Breast epithelium (tissue), 4 donors: ENCODE measurements at regions not wholly inside any gene's neighbourhood (a gene's known extent, or its start where the extent isn't known, plus 50 kb on each side); places are given as distances from the start of the nearest gene placed in this dataset.

Experiments
- DNase-seq, 2 donors: peaks; one replicate each; pipeline ENCODE4 v3.0.0-alpha.2; 2019; ENCODE audit warnings: low spot score in 2 of 2
- H3K27ac ChIP-seq, 2 donors: fragments of 200-600 bp; sonication (generic) in 1 of 2; one replicate each; pipeline ENCODE4 v1.5.1; 2016 to 2019; ENCODE audit warnings: mild to moderate bottlenecking in 1 of 2
- H3K27me3 ChIP-seq, 2 donors: fragments of 200-600 bp; sonication (generic) in 1 of 2; one replicate each; pipeline versions ENCODE4 v1.5.1 to v1.6.0; 2017 to 2019; ENCODE audit warnings: control low read depth in 1 of 2, mild to moderate bottlenecking in 1 of 2
- H3K36me3 ChIP-seq: fragments of 200-600 bp; one replicate; pipeline ENCODE4 v1.5.1; 2019
- H3K4me1 ChIP-seq, 2 donors: fragments of 200-600 bp; sonication (generic); one replicate each; pipeline ENCODE4 v1.5.1; 2016 to 2019; ENCODE audit warnings: control low read depth in 1 of 2
- H3K4me3 ChIP-seq, 3 donors: fragments of 200-600 bp; sonication (generic); 1 replicate in 2 of 3; 2 replicates in 1 of 3; pipeline ENCODE4 v1.5.1; 2016 to 2019; ENCODE audit warnings: mild to moderate bottlenecking in 3 of 3, moderate library complexity in 2 of 3
- H3K9me3 ChIP-seq, 2 donors: fragments of 200-600 bp; sonication (generic) in 1 of 2; one replicate each; pipeline ENCODE4 v1.5.1; 2016 to 2019; ENCODE audit warnings: control low read depth in 1 of 2
- CTCF ChIP-seq, 3 donors: fragments of 450-650 bp; IDR thresholded peaks; one replicate each; pipeline ENCODE4 v1.5.1; 2016 to 2017; ENCODE audit warnings: antibody characterized with exemption in 3 of 3, mild to moderate bottlenecking in 3 of 3, moderate library complexity in 3 of 3
- POLR2A ChIP-seq: fragments of 450-650 bp; IDR thresholded peaks from one replicate; pipeline ENCODE4 v1.6.1; 2016; ENCODE audit warnings: antibody characterized with exemption, mild to moderate bottlenecking, moderate library complexity
- POLR2AphosphoS5 ChIP-seq, 3 donors: sonication (generic); formaldehyde crosslinking; IDR thresholded peaks; one replicate each; pipeline ENCODE4 v1.6.1; 2017; ENCODE audit warnings: antibody characterized with exemption in 3 of 3
- intact Hi-C: fragments of 100-400 bp; cut with DNase I; formaldehyde crosslinking; loops from one replicate; pipeline ENCODE4 v1.15.1; 2023; ENCODE audit warnings: low total_unique reads

- intact Hi-C loops, result no loop called here
- no peaks in the 10 kb centered on the region for H3K36me3 ChIP-seq
- H3K4me3 ChIP-seq, result no peak overlapping the region
- no peaks in the 10 kb centered on the region for H3K27me3 ChIP-seq
- no peaks in the 10 kb centered on the region for H3K4me1 ChIP-seq
- H3K9me3 ChIP-seq, result no peaks in the 10 kb centered on the region
- TF ChIP-seq POLR2A, result no peak
- no peak for TF ChIP-seq CTCF (IDR thresholded peaks at IDR 0.05)
- no peak for TF ChIP-seq POLR2AphosphoS5 (IDR thresholded peaks at IDR 0.05)
- no peak overlapping the region for H3K27ac ChIP-seq
- no peak for DNase-seq
Measured at GRCh38 chr18:67969458-67969857, 452.9 kb upstream of the DSEL start.

- Histone ChIP-seq H3K9me3 (no peaks in the 10 kb centered on the region), H3K27me3 (no peaks in the 10 kb centered on the region), H3K4me3 (no peak overlapping the region), H3K36me3 (no peaks in the 10 kb centered on the region), H3K4me1 (no peaks in the 10 kb centered on the region), H3K27ac (no peak overlapping the region)
- no peak for DNase-seq
- intact Hi-C loops, result no loop called here
- TF ChIP-seq POLR2AphosphoS5 (IDR thresholded peaks at IDR 0.05) (no peak), CTCF (IDR thresholded peaks at IDR 0.05) (no peak), POLR2A (no peak)
Measured at GRCh38 chr18:67966224-67966623, 449.7 kb upstream of the DSEL start.

- no peak for DNase-seq
- no peaks in the 10 kb centered on the region for H3K36me3 ChIP-seq
- H3K27ac ChIP-seq, result no peak overlapping the region
- TF ChIP-seq POLR2AphosphoS5 (IDR thresholded peaks at IDR 0.05) (no peak), CTCF (IDR thresholded peaks at IDR 0.05) (no peak), POLR2A (no peak)
- H3K9me3 ChIP-seq, result no peaks in the 10 kb centered on the region
- intact Hi-C loops, result no loop called here
- no peaks in the 10 kb centered on the region for H3K27me3 ChIP-seq
- no peaks in the 10 kb centered on the region for H3K4me1 ChIP-seq
- H3K4me3 ChIP-seq, result no peak overlapping the region
Measured at GRCh38 chr18:67964462-67964861, 447.9 kb upstream of the DSEL start.

- H3K4me3 ChIP-seq, result no peak overlapping the region
- no peaks in the 10 kb centered on the region for H3K4me1 ChIP-seq
- H3K36me3 ChIP-seq, result no peaks in the 10 kb centered on the region
- DNase-seq, result no peak
- no peaks in the 10 kb centered on the region for H3K9me3 ChIP-seq
- H3K27ac ChIP-seq, result no peak overlapping the region
- intact Hi-C loops, result no loop called here
- no peaks in the 10 kb centered on the region for H3K27me3 ChIP-seq
- TF ChIP-seq POLR2AphosphoS5 (IDR thresholded peaks at IDR 0.05), result no peak
- TF ChIP-seq CTCF (IDR thresholded peaks at IDR 0.05), result no peak
- TF ChIP-seq POLR2A, result no peak
Measured at GRCh38 chr18:67961701-67962440, 445.4 kb upstream of the DSEL start.

- intact Hi-C loops, result no loop called here
- Histone ChIP-seq H3K4me3 (no peak overlapping the region), H3K27ac (no peak overlapping the region), H3K36me3 (no peaks in the 10 kb centered on the region), H3K9me3 (no peaks in the 10 kb centered on the region), H3K27me3 (peaks cover 0 to 7% of the 10 kb centered on the region in 2 donors), H3K4me1 (no peaks in the 10 kb centered on the region)
- DNase-seq, result no peak
- TF ChIP-seq CTCF (IDR thresholded peaks at IDR 0.05), result no peak
- no peak for TF ChIP-seq POLR2A
- no peak for TF ChIP-seq POLR2AphosphoS5 (IDR thresholded peaks at IDR 0.05)
Measured at GRCh38 chr18:67957684-67958083, 441.2 kb upstream of the DSEL start.
